G401 (cell line): ENCODE measurements at regions not wholly inside any gene's neighbourhood (a gene's known extent, or its start where the extent isn't known, plus 50 kb on each side); places are given as distances from the start of the nearest gene placed in this dataset.
"Not testable (repeated sequence)": the region's sequence is repeated elsewhere in the genome, so short reads cannot be mapped to it uniquely, and the experiment has no call there.

Experiments
- DNase-seq: peaks from one replicate; pipeline ENCODE4 v3.0.0-alpha.2; 2015; ENCODE audit warnings: low spot score
- in situ Hi-C: cut with HindIII; loops from 2 replicates; pipeline ENCODE4 v1.10.0; 2016; ENCODE audit warnings: low sequenced_read_pairs, mixed read lengths

DNA sequence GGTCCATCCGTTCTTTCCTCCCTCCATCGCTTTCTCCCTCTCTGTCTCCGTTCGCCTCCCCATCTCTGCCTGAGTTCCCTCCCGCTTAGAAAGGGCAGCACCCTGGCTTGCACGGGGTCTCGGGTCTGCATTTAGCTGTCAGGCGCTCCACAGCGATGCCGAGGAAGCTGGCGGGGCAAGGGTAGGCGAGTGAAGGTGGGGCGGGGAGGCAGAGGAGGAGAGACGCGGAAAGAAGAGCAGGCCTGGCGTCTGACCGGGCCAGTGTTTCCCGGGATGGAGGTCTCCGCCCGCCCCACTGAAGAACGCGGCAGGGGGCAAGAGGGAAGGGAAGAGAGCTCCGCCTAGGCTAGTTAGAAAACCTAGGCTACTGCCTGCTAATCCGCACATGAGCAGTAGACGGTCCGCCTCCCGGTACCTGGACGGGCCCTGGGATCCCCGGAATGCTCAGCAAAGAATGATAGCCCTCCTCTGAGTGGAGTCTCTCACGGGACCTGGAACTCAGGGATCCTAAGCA is 3922.5 kb upstream of the OR11H1 start:
- in situ Hi-C loops: no loop called here
- no peak for DNase-seq

DNA sequence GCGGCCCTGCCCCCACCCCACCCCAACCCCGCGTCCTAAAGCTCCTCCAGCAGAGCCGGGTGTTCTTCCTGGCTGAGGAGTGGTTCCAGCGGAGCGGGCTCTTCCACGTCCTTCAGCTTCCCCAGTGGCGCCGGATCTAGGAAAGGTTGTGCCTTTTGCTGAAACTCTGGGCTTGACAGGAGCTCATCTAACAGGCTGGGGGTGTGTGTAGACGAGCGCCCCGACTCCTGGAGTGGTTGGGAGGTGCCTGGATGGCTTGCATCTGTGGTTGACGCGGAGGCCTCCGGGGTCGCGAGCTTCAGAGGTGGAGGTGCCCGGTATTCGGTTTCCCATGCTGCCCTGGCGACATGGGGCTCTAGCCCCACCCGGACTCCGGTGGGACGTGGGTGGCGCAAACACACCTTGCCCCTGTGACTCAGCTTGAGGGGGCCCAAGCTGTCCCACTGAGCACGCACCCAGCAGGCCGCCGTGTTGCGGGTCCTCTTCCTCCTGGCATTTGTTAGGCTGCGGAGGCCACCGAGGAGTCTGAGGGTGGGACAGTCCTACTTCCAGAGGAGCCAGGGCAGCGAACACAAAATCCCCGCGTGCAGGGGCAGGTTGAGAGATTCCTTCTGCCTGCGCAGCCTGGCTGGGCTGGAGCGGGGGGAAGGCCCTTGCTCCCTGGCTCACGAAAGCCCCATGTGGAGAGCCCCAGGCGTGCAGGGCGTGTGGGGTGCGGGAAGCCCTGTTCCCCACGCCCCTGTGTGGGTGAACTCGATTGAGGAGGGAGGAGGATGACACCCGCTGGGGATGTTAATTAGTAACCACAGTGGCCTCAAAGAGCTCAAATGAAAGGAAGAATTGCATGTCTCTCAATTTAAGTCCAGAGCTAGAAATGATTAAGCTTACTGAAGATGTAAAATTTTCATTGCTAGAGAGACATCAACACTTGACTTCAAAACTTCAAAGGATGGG is 3921.7 kb upstream of the OR11H1 start:
- in situ Hi-C loops, DNase-seq: not testable (repeated sequence)

DNA sequence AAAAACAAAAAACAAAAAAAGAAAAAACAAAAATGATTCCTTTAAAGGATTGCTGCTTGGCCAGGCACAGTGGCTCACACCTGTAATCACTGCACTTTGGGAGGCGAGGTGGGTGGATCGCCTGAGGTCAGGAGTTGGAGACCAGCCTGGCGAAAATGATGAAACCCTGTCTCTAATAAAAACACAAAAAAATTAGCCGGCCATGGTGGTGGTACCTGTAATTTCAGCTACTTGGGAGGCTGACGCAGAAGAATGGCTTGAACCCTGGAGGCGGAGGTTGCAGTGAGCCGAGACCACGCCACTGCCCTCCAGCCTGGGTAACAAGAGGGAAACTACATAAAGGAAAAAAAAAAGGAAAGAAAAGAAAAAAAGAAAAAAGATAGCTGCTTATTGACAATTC is 3920.8 kb upstream of the OR11H1 start:
- DNase-seq, in situ Hi-C loops: not testable (repeated sequence)

DNA sequence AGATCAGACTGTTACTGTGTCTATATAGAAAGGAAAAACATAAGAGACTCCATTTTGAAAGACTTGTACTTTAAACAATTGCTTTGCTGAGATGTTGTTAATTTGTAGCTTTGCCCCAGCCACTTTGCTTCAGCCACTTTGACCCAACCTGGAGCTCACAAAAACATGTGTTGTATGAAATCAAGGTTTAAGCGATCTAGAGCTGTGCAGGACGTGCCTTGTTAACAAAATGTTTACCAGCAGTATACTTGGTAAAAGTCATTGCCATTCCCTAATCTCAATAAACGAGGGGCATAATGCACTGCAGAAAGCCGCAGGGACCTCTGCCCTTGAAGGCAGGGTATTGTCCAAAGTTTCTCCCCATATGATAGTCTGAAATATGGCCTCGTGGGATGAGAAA is 3919.5 kb upstream of the OR11H1 start:
- DNase-seq, in situ Hi-C loops: not testable (repeated sequence)

DNA sequence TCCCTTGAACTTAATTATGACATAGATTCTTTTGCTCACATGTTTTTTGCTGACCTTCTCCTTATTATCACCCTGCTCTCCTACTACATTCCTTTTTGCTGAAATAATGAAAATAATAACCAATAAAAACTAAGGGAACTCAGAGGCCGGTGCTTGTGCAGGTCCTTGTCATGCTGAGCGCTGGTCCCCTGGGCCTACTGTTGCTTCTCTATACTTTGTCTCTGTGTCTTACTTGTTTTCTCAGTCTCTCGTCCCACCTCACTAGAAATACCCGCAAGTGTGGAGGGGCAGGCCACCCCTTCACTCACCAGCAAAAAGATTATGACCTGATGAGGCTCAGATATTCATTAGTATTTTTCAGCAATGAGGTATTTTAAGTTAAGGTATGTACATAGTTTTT is 3918.8 kb upstream of the OR11H1 start:
- DNase-seq, in situ Hi-C loops: not testable (repeated sequence)

DNA sequence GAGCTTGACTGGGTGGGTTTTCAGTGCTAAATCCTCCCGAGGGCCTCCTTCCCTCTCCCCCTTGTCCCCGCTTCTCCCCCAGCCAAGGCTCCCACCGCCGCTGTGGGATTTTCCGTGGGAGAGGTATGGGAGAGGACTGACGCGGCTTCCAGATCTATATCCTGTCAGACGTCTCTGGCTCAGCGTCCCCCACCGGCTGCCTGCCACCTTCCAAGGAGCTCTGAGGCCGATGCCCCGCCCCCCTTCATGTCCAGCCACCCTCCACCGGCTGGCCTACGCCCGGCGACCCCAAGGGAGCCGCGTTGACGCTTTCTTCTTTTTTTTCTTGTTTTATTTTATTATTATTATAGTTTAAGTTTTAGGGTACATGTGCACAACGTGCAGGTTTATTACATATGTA is 3916.7 kb upstream of the OR11H1 start:
- in situ Hi-C loops, DNase-seq: not testable (repeated sequence)

DNA sequence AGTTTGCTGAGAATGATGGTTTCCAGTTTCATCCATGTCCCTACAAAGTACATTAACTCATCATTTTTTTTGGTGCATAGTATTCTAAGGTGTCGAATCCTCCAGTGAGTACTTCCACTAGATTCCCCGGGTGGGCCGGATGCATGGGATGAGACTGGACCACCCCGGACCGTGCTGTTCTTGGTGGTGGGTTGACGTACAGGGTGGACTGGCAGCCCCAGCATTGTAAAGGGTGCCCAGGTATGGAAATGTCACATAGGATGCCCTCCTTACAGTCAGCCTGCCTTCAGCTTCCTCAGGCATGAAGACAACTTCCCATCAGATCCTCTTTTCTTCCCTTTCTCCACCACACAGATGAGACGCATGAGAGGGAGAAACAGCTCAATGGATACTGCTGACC is 3916.1 kb upstream of the OR11H1 start:
- in situ Hi-C loops, DNase-seq: not testable (repeated sequence)

DNA sequence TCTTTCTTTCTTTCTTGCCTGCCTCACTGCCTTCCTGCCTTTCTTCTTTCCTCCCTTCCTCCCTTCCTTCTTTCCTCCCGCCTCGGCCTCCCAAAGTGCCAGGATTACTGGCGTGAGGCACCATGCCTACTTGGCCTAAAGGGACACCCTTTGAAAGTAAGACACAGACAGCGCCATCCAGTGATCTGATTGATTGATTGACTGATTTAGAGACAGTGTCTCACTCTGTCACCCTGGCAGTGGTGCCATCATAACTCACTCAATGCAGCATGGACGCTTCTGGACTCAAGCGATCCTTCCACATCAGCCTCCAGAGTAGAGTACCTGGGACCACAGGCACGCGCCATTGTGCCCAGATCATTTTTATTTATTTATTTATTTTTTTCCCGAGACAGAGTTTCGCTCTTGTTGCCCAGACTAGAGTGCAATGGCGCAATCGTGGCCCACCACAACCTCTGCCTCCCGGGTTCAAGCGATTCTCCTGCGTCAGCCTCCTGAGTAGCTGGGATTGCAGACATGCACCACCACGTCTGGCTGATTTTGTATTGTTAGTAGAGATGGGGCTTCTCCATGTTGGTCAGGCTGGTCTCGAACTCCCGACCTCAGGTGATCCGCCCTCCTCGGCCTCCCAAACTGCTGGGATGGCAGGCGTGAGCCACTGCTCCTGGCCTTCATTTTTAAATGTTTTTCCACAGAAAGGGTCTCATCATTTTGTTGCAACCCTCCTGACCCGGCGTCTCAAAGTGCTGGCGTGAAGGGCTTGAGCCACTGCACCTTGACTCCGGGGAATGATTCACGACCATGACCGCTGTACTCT is 3914.7 kb upstream of the OR11H1 start:
- in situ Hi-C loops, DNase-seq: not testable (repeated sequence)

DNA sequence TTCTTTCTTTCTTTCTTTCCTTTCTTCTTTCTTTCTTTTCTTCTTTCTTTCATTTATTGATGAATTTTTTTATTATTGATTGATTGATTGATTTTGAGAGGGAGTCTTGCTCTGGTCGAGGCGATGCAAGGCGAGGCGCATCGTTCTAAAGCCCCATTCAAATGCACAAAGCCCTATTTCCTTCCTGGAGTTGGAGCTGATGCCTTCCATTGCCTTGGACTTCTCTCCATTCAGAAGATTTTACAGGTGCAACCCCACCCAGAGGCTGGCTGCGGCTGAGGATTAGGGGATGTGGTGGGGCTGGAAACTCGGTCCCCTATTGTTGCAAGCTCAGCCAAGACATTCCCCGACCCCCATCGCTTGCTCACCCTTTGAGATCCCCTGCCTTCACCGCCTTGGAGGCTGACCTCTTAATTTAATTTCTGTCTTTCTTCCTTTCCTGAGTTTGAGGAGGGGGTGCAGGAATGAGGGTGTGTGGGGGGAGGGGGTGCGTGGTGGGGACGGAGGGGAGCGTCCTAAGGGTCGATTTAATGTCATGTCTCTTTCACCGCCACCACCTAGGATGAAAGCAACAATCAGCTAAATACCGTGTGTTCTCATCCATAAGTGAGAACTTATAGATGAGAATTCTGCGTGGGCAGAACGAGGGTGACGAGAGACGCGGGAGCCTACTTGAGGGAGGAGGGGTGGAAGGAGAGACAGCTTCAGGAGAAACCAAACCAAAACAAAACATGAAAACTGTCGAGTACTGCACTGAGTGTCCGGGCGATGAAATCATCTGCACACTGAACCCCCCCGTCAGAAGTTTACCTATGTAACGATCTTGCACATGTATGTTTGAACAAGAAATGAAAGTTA is 3913.9 kb upstream of the OR11H1 start:
- DNase-seq: no peak
- in situ Hi-C loops: no loop called here

DNA sequence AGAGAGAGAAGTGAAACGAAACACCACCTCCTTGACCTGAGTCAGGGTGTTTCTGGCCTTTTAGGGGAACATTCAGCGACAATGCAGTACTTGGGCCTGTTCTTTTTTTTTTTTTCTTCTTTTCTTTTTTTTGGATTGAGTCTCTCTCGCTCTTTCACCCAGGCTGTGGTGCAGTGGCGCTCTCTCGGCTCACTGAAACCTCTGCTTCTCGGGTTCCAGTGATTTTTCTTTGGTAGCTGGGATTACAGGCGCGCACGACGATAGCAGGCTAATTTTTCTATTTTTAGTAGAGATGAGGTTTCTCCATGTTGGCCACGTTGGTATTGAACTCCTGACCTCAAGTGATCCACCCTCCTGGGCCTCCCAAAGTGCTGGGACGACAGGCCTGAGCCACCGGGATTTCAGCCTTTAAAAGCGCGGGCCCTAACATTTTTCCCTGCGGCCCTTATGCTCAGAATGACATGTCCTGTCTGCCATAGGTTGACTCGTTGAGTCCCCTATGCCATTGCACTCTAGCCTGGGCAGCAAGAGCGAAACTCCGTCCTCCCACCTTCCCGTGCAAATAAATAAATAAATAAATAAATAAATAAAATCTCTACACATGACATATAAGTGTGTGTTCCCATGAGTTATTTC is 3913.1 kb upstream of the OR11H1 start:
- in situ Hi-C loops, DNase-seq: not testable (repeated sequence)

DNA sequence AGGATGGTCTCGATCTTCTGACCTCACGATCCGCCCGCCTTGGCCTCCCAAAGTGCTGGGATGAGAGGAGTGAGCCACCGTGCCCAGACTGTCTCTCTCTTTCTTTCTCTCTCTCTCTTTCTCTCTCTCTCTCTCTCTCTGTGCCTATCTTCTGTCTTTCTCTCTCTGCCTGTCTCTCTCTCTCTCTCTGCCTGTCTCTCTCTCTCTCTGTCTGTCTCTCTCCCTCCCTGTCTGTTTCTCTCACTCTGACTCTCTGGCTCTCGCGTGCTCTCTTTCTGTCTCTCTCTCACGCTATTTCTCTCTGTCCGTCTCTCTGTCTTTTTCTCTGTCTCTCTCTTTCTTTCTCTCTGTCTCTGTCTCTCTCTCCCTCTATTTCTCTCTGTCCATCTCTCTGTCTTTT is 3911.2 kb upstream of the OR11H1 start:
- in situ Hi-C loops: no loop called here
- DNase-seq: no peak

DNA sequence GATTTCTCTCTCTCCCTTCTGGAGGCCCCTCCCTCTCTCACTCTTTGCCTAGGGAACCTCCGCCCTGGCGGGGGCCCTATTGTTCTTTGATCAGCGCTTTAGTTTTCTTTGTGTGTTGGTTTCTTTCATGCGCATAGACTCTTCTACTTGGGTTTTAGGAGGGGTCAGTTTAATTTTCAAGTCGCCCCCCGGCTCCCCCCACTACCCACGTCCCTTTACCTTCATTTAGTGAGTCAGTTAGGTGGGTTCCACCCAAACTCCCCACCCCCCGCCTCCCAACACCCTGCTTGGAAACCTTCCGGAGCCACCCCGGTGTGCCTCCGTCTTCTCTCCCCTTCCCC is 3909.7 kb upstream of the OR11H1 start:
- in situ Hi-C loops, DNase-seq: not testable (repeated sequence)

DNA sequence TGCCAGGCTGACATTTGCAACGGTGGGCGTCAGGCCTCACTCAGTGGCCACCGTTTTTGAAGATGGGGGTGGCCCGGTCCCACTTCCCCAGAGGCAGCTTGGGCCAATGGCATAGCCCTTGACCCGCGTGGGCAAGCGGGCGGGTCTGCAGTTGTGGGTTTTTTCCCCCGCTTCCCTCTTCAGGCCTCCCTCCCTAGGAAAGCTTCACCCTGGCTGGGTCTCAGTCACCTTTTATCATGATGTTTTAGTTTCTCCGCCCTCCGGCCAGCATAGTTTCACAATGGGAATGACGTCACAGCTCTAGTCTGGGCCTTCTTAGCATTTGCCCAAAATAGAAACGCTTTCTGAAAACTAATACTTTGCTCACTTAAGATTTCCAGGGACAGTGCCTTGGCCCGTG is 3909.3 kb upstream of the OR11H1 start:
- in situ Hi-C loops, DNase-seq: not testable (repeated sequence)

DNA sequence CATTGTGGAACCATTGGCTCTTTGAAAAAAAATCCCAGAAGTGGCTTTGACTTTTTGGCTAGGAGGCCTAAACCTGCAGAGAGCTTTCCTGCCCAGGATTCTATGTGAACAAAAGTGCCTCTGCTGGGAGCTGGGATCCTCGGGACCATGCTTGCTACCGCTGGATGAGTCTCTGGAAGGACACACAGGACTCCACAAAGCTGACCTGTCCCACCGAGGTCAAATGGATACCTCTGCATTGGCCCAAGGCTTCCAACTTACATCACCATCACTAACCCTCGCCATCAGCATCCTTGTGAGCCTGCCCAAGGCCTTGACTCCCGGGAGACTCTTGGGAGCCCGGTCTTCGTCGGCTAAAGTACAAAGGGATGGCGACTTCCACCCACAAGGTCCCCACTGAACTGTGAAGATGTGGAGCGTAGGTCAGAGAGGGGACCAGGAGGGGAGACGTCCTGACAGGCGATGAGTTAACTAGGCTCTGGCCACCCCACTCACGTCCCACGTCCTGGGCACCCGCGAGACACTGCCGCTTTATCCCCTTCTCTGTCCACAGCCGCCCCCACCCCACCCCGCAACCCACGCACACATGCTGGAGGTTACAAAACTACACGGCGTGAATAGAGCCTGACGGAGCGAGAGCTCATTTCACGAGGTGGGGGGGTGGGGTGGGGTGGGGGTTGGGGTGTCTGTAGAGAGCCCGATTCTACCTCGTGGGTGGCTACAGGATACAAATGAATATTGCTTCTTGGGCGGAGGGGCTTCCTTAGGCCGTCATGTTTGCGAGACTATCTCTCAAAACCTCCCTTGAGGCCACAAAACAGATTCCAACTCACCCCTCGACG is 3906.8 kb upstream of the OR11H1 start:
- in situ Hi-C loops, DNase-seq: not testable (repeated sequence)

DNA sequence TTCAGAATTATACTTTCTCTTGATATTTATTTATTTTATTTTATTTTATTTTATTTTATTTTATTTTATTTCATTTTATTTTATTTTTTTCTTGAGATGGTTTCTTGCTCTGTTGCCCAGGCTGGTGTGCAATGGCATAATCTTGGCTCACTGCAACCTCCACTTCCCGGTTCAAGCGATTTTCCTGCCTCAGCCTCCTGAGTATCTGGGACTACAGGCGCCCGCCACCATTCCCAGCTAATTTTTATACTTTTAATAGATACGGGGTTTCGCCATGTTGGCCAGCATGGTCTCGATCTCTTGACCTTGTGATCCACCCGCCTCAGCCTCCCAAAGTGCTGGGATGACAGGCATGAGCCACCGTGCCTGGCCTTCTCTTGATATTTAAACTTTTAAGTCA is 3905.2 kb upstream of the OR11H1 start:
- in situ Hi-C loops: not testable (repeated sequence)

DNA sequence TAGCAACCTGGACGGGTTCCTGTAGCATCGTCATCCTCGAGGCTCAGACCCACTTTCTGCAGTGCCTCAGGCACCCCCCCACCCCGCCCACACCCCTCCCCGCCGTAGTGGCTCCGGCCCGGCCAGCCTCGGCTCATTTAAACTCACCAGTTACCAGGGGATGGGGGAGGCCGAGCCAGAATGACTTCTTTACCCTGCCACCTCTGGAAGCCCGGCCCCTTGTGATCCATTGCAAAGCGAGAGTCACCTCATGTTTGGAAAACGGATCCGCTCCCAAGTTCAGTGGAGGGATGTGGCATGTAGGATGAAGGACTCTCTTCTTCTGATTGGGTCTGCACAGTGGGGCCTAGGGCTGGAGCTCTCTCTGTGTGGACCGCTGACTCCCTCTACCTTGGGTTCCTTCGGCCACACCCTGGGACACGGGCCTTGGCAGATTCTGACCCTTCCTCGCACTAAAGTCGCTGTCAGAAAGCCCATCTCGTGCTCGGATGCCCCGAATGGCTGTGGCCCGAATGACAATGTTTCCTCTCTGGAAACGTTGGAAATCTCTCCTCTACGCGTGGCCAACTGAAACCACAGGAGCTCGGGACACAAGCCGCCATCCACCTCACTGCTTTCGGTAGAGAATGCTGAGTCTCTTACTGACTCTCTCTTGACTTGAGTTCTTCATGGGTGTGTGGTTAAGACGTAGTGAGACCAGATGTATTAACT is 3902.1 kb upstream of the OR11H1 start:
- in situ Hi-C loops, DNase-seq: not testable (repeated sequence)

More for the DNA sequence above, 3905.2 kb upstream of the OR11H1 start:
- not testable (repeated sequence) for DNase-seq

DNA sequence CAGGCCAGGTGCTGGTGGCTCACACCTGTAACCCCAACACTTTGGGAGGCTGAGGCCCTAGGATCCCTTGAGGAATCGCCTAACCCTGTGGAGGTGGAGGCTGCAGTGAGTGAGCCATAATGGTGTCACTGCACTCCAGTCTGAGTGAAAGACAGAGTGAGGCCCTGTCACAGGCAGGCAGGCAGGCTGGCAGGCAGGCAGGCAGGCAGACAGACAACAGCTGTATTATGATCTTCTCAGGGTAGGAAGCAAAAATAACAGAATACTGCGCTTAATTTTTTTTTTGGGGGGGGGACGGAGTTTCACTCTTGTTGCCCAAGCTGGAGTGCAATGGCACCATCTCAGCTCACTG is 3901.6 kb upstream of the OR11H1 start:
- DNase-seq: no peak
- in situ Hi-C loops: no loop called here
